ENCODE measurements at regions not wholly inside any gene's neighbourhood (a gene's known extent, or its start where the extent isn't known, plus 50 kb on each side); places are given as distances from the start of the nearest gene placed in this dataset.

DNA sequence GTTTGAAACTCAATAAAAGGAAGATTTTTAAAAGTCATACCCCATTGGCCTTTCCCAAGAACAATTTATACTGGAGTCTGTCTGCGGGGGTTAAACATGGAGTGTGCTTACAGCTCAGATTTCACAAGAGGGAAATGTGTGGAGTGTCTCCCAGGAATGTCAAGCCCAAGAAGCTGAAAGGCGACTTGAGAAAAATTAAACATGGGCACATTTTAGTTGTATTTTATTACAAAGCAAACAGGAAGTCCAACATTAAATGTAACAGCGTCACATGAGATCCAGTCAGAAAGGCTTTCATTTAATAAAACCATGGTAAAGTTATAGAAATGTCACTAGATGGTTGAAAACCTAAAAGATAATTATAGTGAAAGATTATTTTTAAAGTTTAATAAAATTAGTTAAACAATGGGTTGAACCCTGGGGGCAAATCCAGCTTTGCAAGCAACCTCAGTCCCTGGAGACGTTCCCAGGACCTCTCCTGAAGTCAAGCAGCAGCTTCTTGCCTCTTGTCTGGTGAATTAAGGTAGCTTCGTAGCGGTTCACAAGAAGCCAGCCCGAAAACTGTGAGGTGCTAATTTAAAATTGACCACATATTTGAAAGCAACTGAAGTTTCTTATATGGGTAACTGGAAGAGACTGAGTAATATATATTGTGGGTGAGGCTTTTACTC lies 168.4 kb upstream of the EDNRA start:
- no peak for DNase-seq (ENCODE audit: low read depth)

DNA sequence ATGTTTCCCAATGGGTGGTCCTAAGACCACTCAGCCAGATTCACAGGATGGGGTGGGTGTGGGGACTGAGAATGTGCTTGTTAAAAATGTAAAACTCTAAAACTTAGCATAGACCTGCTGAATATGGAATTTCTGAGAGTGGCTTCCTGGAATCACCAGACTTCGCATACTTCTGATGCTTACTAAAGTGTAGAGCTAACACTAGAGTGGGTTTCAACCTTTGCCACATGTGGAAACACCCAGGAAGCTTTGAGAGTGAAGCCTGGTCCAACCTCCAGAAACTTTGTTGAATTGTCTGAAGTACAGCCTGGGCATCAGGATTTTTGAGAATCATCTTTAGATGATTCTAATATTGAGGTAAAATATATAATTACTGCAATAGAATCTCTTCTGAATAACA lies 167.8 kb upstream of the EDNRA start:
- no peak for DNase-seq (ENCODE audit: low read depth)

DNA sequence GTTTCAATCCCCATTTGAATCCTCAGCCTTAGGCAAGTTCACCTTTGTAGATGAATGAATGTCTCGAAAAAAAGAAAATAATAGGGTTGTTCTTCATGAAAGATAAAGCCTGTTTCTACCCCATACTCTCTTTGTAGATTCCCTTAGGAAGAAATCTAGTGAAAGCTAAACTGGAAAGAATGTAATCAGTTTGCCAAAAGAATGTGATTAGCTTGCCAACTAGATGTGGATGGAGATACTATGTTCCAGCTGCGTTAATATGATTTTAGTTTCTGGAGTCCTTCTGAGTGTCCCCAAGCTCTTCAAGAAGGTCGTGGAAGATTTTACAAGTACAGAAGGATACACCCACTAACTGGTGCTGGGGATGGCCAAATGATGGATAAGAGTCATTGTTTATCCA lies 162.3 kb upstream of the EDNRA start:
- no peak for DNase-seq (ENCODE audit: low read depth)

DNA sequence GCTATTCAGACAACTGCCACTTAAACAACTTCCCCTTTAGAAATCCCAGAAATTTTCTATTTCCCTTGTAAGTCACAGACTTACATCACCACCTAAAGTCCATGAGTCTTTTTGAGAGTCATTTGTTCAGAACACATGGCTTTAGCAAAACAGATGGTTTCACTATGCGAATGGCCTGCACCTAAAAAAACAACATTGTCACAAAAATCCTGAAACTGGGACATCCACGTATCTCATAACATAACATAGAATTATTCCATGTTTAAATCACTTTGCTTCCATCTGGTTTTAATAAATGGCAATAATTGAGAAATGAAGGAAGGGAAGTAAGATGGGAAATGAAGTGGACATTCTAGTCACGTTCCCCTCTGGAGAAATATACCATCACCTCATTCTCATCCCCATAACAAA lies 155.3 kb upstream of the EDNRA start:
- no peak for DNase-seq (ENCODE audit: low read depth)

DNA sequence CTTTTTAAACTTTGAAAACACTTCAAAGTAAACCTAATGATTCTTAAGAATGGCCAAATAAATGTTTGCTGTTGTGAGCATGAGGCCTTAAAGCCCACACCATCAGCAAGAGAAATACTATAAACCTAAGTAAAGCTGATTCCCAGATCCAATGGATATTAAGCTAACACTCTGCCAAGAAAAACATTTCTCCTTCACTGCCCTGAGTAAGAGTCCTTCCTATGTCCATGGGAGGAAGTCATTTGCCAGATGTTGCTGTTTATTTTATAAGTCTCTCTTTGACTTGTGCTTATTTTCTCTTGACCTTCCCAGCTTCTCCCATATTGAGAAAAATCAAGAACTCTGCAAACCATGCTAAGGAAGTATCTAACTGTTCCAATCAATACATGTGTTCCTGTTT lies 154.3 kb upstream of the EDNRA start:
- no peak for DNase-seq (ENCODE audit: low read depth)

DNA sequence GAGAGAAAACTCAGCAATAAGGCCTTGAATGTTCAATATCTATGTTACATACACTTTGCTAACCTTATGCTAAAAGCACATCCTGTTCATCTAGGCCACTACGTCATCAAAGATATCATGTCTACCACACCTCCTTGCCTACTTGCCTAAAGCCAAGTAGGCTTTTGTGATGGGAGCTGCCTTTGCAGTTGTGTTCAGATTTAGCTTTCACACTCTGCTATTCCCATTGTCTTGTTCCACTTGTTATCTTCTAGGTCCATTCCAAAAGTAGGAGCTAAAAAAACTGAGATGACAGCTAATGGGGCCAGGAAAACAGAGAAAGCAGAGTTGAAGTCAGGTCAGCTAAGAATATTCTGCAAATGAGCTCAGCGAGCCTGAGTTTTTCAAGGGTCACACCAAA lies 153.6 kb upstream of the EDNRA start:
- DNase-seq (ENCODE audit: low read depth), result no peak

DNA sequence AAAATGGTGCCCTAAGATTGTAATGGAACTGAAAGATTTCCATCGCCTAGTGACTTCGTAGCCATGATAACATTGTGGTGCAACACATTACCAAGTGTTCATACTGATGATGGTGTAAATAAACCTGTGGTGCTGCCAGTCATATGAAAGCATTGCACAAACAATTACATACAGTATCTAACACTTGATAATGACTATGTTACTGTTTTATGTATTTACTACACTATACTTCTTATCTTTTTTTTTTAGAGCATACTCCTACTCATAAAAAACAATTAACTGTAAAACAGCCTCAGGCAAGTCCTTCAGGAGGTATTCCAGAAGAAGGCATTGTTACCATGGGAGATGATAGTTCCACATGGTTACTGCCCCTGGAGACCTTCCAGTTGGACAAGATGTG lies 152.7 kb upstream of the EDNRA start:
- no peak for DNase-seq (ENCODE audit: low read depth)

DNA sequence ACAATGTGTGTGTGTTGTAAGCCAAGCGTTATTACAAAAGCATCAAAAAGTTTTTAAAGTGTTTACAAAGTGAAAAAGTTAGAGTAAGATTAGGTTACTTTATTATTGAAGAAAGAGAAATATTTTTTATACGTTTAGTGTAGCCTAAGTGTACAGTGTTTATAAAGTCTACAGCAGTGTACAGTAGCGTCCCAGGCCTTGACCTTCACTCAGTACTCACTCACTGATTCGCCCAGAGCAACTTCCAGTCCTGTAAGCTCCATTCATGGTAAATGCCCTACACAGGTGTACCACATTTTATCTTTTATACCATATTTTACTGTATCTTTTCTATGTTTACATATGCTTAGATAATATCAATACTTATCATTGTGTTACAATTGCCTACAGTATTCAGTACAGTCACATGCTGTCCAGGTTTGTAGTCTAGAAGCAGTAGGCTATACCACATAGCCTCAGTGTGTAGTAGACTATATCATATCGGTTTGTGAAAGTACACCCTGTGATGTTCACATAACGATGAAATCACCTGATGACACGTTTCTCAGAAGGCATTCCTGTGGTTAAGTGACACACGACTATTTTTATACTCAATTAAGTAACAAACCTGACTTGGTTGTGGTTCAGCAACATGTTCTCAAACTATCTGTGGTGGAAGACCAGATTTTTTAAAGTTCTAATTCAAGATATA lies 152.0 kb upstream of the EDNRA start:
- DNase-seq (ENCODE audit: low read depth), result no peak

DNA sequence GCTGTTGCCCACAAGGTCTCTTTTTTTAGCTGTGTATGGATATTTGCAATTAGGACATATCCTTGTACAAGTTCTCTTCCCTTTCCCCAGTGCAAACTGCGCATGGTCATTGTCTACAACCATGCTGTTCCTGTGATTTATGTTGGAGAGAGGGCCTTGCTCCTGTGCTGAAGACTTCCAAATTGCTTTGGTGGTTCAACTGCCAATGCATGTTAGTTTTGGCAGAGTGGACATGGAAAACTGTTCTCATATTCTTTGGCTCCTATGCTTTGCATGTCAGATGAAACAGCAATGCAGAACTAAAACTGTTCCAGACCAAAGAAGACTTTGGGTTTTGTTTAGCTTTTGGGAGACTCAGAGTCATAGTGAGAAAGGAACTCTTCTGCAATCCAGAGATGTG lies 148.8 kb upstream of the EDNRA start:
- DNase-seq (ENCODE audit: low read depth), result no peak

DNA sequence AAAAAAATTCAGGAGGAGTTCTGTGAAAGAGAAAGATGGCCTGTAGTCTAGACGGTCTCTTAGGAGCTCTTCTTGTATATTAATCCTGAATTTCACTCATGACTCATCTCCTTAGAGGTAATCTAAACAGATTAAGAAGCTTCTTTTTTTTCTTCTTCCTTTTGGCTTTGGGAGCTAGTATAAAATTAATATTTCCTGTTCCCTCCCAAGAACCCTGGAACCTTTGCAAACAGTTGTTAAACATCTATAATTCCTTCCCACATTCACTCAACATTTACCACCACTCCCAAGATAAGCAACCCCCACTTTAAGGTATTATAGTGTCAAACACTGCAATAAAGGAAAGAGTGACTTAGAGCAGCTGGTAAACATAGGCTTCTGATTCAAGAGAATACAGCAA lies 146.4 kb upstream of the EDNRA start:
- DNase-seq (ENCODE audit: low read depth), result peak; percentile 62

DNA sequence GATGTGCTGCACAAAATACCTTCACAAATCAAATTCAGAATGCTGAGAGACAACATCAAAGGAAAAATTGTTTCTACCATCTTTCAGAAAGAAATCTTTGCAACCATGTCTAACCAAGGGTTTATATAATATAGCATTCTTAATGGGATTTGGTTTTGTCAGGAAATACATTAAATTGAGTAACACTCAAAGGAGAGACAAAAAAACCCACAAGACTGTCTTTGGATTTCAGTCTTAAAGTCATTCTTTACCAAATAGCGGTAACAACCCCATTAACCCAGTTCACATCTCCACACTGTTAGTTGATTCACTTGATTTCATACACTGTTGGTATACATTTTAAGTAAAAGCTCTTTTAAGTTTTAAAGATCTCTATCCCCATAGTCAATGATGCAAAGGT lies 145.7 kb upstream of the EDNRA start:
- no peak for DNase-seq (ENCODE audit: low read depth)

DNA sequence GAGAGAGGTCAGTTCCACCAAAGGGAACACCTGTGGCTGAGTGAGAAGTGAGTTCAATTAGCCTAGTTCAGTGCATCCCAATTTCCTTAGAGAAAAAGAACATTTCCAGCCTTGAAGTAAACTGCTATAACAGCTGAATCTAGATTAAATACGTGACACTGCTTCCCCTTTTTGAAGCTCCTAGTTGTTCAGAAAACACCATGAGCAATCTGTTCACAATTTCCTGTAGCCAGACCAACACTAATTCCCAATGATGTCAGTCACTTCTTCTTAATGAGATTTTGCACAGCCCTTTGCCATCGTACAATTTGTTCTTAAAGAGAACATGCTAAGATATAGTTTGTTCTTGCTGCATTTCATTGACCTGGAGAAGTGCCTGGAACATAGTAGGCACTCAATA lies 144.6 kb upstream of the EDNRA start:
- peak; percentile 20 for DNase-seq (ENCODE audit: low read depth)

DNA sequence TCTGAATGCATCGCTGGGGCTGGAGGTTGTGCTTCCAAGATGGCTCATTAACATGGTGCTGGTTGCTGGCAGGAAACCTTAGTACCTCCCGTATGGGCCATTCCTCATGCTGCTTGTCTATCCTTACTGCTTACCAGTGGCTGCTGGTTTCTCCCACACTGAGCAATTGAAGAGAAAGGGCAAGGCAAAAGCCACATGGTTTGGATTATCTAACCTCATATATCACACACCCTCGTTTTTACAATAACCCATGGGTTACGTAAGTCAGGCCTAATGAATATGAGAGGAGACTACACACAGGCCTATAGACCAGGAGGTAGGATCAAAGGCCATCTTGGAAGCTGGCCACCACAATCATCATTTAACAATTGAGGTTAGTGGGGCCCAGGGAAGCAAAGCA lies 141.8 kb upstream of the EDNRA start:
- DNase-seq (ENCODE audit: low read depth), result no peak

DNA sequence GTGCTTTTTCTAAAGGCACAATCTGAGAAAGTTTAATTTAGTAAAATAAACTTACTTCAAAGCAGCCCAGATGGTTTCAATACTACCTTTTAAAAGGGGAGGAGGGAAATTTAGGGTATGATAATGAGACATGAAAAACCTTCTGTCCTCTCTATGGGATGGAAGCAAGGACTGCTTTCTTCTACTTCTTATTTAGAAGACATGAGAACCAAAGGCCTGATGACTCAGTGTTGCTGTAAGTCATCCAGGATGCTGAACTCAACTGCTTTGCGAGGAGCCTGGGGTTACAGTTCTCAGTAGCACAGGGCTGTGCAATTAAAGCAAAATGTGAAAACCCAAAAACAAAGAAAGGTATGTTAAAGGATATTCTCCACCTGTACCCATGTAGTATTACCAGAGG lies 140.8 kb upstream of the EDNRA start:
- DNase-seq (ENCODE audit: low read depth), result peak; percentile 88

DNA sequence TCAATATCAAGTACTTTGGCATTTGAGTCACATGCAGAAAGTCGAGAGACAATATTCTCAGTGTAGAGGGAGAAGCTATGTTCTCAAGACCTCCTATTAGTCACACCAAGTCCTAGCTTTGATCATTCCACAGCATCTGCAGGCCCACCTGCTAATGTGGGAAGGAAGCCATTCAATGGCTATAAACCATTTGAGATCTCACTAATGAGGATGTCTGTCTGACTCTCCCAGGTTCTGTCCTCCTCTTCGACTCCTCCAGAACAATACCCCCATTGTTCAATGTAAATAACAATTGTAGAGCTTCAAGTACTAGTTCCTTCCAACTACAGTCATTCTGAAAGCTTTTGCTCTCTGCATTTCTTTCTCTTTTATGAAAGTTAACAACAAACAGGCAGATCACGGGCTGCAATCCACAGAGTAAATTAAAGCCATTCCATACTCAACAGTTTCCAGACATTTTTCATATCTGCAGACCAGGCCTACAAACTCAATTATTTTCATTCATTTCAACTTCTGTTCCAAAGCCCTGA lies 140.2 kb upstream of the EDNRA start:
- DNase-seq (ENCODE audit: low read depth), result peak; percentile 73

DNA sequence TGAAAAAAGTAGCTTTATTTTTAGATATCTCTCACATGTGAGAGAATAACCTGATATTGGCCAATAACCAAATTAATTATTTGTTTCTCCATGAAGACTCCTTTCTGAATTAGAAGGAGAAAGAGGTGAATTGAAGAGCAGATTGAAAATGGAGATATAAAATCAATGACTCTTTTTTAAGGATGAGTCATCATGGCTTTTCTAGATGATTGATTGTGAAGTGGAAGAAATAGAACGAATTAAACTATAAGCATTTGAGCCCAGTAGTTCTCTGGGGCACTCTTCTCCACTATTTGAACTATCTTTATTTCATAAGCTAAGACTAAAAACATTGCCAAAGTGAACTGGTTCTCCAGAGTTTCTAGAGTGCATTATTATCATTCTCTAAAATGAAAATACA lies 137.2 kb upstream of the EDNRA start:
- no peak for DNase-seq (ENCODE audit: low read depth)

DNA sequence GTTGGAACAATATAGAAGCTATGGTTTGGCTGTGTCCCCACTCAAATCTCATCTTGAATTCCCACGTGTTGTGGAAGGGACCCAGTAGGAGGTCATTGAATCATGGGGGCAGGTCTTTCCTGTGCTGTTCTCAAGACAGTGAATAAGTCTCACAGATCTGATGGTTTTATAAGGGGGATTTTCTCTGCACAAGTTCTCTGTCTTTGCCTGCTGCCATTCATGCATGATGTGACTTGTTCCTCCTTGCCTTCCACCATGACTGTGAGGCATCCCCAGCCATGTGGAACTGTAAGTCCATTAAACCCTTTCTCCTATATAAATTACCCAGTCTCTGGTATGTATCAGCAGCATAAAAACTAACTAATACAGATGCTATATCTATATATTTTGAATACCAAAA lies 135.2 kb upstream of the EDNRA start:
- no peak for DNase-seq (ENCODE audit: low read depth)

DNA sequence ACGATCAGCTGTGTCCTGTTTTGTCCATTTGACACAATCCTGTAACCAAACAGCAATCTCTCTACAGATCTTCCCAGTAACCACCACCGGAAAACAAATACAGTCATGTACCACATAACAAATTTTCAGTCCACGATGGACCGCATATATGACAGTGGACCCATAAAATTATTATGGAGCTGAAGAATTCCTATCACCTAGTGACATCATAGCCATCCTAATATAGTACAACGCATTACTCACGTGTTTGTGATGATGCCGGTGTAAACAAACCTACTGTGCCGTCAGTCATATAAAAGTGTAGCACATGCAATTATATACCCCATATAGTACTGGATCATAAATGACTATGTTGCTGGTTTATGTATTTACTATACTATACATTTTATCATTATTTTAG lies 133.7 kb upstream of the EDNRA start:
- DNase-seq (ENCODE audit: low read depth), result no peak

DNA sequence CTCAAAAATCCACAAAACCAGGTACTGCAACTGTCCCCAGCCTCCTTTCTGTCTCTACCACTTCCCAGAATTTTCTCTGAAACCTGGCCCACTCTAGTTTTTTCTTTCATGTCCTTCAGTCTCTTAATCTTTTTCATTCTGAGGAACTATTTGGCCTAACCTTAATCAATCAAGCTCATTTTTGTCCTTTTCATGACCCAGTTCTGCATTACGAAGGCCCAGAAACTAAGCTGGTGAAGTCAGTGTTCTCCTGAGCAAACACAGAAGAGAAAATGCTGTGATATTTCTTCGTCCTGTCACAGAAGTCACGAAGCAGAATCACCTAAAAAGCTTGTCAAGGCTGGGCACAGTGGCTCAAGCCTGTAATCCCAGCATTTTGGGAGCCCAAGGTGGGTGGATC lies 131.7 kb upstream of the EDNRA start:
- no peak for DNase-seq (ENCODE audit: low read depth)

DNA sequence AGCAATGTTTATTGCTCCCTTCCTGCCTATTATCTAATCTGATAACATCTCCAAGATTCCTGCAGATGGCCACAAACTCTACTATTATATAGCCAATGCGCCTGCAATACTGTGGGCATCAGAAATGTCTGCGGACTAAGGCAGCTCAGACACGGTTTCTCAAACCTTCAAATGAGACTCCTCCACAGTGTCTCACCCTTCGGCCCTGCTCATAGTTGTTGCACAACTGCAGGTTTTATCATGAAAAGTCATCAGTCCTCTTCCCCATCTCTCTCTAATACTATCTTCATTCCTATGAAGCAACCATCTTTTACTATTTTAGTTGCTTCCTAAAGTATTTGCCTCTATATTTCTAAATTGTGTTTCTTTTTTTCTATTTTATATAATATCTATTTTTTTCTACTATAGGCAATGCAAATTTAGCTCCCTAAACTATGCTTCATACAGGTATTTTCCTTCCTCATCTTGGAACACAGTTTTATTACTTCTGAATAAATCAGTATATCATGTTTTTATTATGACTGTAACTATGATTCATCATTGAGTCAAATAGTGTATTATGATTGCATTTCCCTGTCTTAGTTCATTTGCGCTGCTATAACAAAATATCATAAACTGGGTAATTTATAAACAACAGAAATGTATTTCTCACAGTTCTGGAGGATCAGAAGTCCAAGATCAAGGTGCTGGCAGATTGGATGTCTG lies 129.7 kb upstream of the EDNRA start:
- DNase-seq (ENCODE audit: low read depth), result peak; percentile 65

DNA sequence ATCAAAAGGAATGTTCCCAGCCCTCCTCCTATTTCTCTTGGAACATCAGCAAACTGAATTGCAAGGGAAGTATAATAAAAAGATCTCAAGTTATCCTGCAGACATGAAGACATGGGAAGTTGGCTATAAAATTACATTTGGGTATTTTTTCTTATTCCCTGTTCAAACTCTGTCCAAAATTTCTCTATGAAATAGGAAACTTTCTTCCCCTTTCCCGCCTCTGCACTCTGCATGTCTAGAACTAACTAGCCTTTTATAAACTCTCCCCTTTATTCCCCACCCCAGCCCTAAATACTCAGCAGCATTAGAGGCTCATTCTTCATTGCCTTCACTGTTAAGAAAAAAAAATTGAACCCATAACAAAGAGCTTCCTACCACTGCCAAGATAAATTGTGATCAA lies 126.7 kb upstream of the EDNRA start:
- no peak for DNase-seq (ENCODE audit: low read depth)

DNA sequence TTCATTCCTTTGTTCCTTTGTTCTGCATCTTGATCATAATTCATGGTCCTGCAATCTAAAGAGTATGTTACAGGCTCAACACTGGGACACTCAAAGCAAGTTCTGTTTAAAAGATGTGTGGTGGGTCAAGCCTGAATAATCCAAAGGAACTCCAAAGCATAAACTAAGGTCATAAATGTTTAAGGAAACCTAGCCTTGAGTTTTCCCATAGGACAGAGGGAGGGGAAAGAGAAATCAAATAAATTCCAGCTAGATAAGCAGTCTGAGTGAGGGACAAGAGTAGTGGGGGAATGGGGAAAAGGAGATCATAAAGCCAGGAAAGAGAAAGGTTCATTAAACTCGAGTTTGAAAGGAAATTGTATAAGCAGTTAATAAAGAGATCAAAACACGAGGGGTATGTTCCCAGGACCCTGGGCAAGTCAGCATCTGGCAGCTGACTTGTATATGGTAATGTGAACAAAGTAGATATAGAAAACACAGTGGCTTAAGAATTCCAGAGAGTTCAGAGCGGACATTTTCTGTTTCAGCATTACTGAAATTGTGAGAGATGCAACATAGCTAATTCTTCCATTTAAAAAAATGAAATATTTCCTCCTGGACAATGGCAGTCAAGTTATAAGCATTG lies 125.8 kb upstream of the EDNRA start:
- no peak for DNase-seq (ENCODE audit: low read depth)

DNA sequence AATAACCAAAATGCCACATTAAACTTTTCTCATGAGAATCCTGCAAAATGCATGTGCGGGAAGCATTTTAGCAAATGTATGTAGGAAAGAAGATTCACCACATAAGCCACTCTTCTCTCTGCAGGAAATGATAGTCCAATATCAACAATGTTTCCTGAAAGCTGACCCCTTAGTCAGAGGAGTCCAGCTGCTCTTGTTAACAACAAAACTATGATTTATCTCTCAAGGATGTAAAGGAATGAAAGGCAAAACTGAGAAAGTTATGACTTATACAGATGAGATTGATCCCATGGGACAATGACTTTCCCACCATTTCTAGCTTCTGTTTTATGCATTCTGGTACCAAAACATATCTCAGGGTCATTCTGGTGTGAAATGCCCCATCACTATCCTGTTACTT lies 125.0 kb upstream of the EDNRA start:
- peak; percentile 93 for DNase-seq (ENCODE audit: low read depth)

Data from ELR (cell line).